OCI-LY1 (cell line): ENCODE measurements at regions not wholly inside any gene's neighbourhood (a gene's known extent, or its start where the extent isn't known, plus 50 kb on each side); places are given as distances from the start of the nearest gene placed in this dataset.

Experiments used
- EZH2 ChIP-seq: fragments of 200-600 bp; sonication (generic), shearing (Covaris generic); IDR thresholded peaks from 2 replicates; pipeline ENCODE4 v1.8.0; 2017; ENCODE audit warnings: borderline replicate concordance, mixed run types, mild to moderate bottlenecking, antibody characterized with exemption, low read length, moderate library complexity, mixed read lengths
- TF ChIP-seq, protein P1 (sequence below): fragments of 200-600 bp; sonication (generic), shearing (Covaris generic); IDR thresholded peaks from 2 replicates; pipeline ENCODE4 v1.5.1; 2017; ENCODE audit warnings: mild to moderate bottlenecking, antibody characterized with exemption, low read length, moderate library complexity, mixed read lengths

DNA sequence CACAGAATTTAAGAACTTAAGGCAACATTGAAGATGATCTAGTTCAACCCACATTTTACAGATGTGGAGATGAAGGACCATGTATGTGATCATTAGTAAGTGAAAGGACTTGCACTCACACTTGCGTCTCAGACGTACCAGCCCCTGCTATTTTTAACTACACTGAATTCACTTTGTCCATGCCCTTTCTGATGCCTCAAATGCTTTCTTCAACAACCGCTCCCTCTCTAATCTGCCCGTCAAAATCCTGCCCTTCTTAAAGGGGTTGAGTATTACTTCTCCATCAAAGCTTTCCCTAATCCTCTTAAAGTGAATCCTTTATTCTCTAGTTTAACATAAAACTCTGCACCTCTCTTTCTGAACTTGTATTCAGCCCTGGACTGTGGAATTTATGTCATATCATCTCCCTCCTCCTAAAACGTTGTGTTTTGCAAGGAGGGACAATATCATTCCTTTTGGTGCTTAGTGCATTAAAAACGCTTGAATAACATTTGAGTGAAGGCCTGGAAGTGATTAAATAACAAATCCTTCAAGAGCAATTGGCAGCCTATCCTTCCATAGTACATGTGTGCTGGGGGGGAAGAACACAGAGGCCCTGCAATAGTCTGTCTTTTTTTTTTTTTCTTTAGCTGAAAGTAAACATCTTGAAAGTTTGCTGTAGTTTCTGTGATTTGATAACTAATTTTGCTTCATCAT is 493.3 kb downstream of the LMO7 start:
- TF ChIP-seq, protein P1, sequence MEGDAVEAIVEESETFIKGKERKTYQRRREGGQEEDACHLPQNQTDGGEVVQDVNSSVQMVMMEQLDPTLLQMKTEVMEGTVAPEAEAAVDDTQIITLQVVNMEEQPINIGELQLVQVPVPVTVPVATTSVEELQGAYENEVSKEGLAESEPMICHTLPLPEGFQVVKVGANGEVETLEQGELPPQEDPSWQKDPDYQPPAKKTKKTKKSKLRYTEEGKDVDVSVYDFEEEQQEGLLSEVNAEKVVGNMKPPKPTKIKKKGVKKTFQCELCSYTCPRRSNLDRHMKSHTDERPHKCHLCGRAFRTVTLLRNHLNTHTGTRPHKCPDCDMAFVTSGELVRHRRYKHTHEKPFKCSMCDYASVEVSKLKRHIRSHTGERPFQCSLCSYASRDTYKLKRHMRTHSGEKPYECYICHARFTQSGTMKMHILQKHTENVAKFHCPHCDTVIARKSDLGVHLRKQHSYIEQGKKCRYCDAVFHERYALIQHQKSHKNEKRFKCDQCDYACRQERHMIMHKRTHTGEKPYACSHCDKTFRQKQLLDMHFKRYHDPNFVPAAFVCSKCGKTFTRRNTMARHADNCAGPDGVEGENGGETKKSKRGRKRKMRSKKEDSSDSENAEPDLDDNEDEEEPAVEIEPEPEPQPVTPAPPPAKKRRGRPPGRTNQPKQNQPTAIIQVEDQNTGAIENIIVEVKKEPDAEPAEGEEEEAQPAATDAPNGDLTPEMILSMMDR: no peak
- no peak for TF ChIP-seq EZH2
